IMR-90 (cell line): ENCODE measurements at regions not wholly inside any gene's neighbourhood (a gene's known extent, or its start where the extent isn't known, plus 50 kb on each side); places are given as distances from the start of the nearest gene placed in this dataset.

Source experiments
- ATAC-seq: fragments of 200-7000 bp; cut with Tn5 transposase; 2 replicates; pipeline ENCODE4 v1.9.1; 2020; ENCODE audit warnings: low read depth, mild to moderate bottlenecking, moderate library complexity
- BruUV-seq: library from RNA; stranded (reverse); fragments of 400-500 nt; replicated peaks from 2 replicates; lab custom pipeline; 2021; lab: Mats Ljungman, UMichigan
- CTCF ChIA-PET: fragments of 300-600 bp; formaldehyde crosslinking; extraction: SDS; loops from one replicate; lab custom pipeline; 2021; ENCODE audit warnings: antibody characterized with exemption; lab: Yijun Ruan, JAX
- POLR2A ChIA-PET: fragments of 300-600 bp; sonication (Branson Sonifier 250); formaldehyde crosslinking; loops from one replicate; lab custom pipeline; 2022; ENCODE audit warnings: antibody characterized with exemption; ENCODE audit not compliant: unreplicated experiment; lab: Charles Lee
- DNase-seq: peaks from one replicate; pipeline ENCODE4 v3.0.0; 2013
- H2AFZ ChIP-seq: replicated peaks from 2 replicates; pipeline ENCODE3; 2013; ENCODE audit warnings: low read length, mild to moderate bottlenecking; ENCODE audit not compliant: poor library complexity
- H2AK5ac ChIP-seq: 2 replicates; pipeline ENCODE4 v1.6.1; 2013; ENCODE audit warnings: low read depth, low read length, inconsistent platforms
- H2AK9ac ChIP-seq: replicated peaks from 2 replicates; pipeline ENCODE3; 2013; ENCODE audit warnings: mild to moderate bottlenecking, low read depth, low read length, moderate library complexity; ENCODE audit not compliant: poor library complexity
- H2BK120ac ChIP-seq: 2 replicates; pipeline ENCODE4 v1.6.1; 2013; ENCODE audit warnings: low read depth, low read length, inconsistent platforms
- H2BK15ac ChIP-seq: 3 replicates; pipeline ENCODE4 v1.6.1; 2013; ENCODE audit warnings: low read depth, low read length, inconsistent platforms
- H2BK20ac ChIP-seq: 2 replicates; pipeline ENCODE4 v1.6.1; 2013; ENCODE audit warnings: low read depth, mild to moderate bottlenecking, inconsistent platforms, low read length, moderate library complexity
- H2BK5ac ChIP-seq: 2 replicates; pipeline ENCODE4 v1.6.1; 2013; ENCODE audit warnings: mild to moderate bottlenecking, low read depth, low read length, inconsistent platforms; ENCODE audit not compliant: poor library complexity, severe bottlenecking
- H3K14ac ChIP-seq: replicated peaks from 2 replicates; pipeline ENCODE4 v1.6.1; 2013; ENCODE audit warnings: low read depth, low read length, inconsistent platforms
- H3K18ac ChIP-seq: 2 replicates; pipeline ENCODE4 v1.6.1; 2013; ENCODE audit warnings: low read depth, low read length, control low read depth
- H3K23ac ChIP-seq: 2 replicates; pipeline ENCODE4 v1.6.1; 2013; ENCODE audit warnings: low read depth, low read length, inconsistent platforms
- H3K27ac ChIP-seq: 2 replicates; pipeline ENCODE4 v1.5.1; 2013; ENCODE audit warnings: mild to moderate bottlenecking, control low read depth, low read length; ENCODE audit not compliant: insufficient read depth
- H3K27me3 ChIP-seq: 2 replicates; pipeline ENCODE4 v1.6.1; 2013; ENCODE audit warnings: low read length; ENCODE audit not compliant: control insufficient read depth, insufficient read depth
- H3K36me3 ChIP-seq: 2 replicates; pipeline ENCODE4 v1.6.1; 2013; ENCODE audit warnings: low read length, mixed read lengths; ENCODE audit not compliant: control insufficient read depth, insufficient read depth
- H3K4ac ChIP-seq: 2 replicates; pipeline ENCODE4 v1.6.1; 2013; ENCODE audit warnings: low read depth, low read length, inconsistent platforms
- H3K4me1 ChIP-seq: 2 replicates; pipeline ENCODE4 v1.6.1; 2013; ENCODE audit warnings: low read length, mixed read lengths; ENCODE audit not compliant: control insufficient read depth, insufficient read depth
- H3K4me2 ChIP-seq: 2 replicates; pipeline ENCODE4 v1.6.1; 2013; ENCODE audit warnings: low read depth, mild to moderate bottlenecking, control low read depth, low read length, moderate library complexity
- H3K4me3 ChIP-seq: 2 replicates; pipeline ENCODE4 v1.5.1; 2013; ENCODE audit warnings: low read depth, mild to moderate bottlenecking, control low read depth, low read length, moderate library complexity; ENCODE audit not compliant: insufficient read depth
- H3K56ac ChIP-seq: 2 replicates; pipeline ENCODE4 v1.6.1; 2013; ENCODE audit warnings: low read length, inconsistent platforms; ENCODE audit not compliant: insufficient read depth; ENCODE audit errors: extremely low read depth
- H3K79me1 ChIP-seq, 2 experiments: 2 replicates each; pipeline ENCODE4 v1.6.1; 2013; ENCODE audit warnings: low read length in 2 of 2, inconsistent platforms in 1 of 2, low read depth in 1 of 2
- H3K9ac ChIP-seq: 2 replicates; pipeline ENCODE4 v1.6.1; 2013; ENCODE audit warnings: low read depth, low read length, control low read depth
- H3K9me1 ChIP-seq: 2 replicates; pipeline ENCODE4 v1.6.1; 2013; ENCODE audit warnings: low read length, inconsistent platforms; ENCODE audit not compliant: insufficient read depth
- H3K9me3 ChIP-seq: 2 replicates; pipeline ENCODE4 v1.6.1; 2013; ENCODE audit warnings: low read length; ENCODE audit not compliant: control insufficient read depth, insufficient read depth
- H4K20me1 ChIP-seq: 2 replicates; pipeline ENCODE4 v1.6.1; 2013; ENCODE audit warnings: low read length, inconsistent platforms; ENCODE audit not compliant: insufficient read depth
- H4K5ac ChIP-seq: 2 replicates; pipeline ENCODE4 v1.6.1; 2013; ENCODE audit warnings: mild to moderate bottlenecking, low read depth, low read length, control low read depth
- H4K8ac ChIP-seq, 2 experiments: 2 replicates each; pipeline ENCODE4 v1.6.1; 2013; ENCODE audit warnings: low read depth in 2 of 2, low read length in 2 of 2, control low read depth in 1 of 2, inconsistent platforms in 1 of 2
- H4K91ac ChIP-seq: 2 replicates; pipeline ENCODE4 v1.6.1; 2013; ENCODE audit warnings: low read depth, low read length, inconsistent platforms; ENCODE audit not compliant: insufficient read depth
- BHLHE40 ChIP-seq: fragments of 150-350 bp; IDR thresholded peaks from 2 replicates; pipeline ENCODE4 v1.6.1; 2016; ENCODE audit warnings: mild to moderate bottlenecking, low read depth, low read length
- CEBPB ChIP-seq: IDR thresholded peaks from 2 replicates; pipeline ENCODE4 v1.6.1; 2012; ENCODE audit warnings: low read depth, low read length, improper control_type of control experiment
- CHD1 ChIP-seq: IDR thresholded peaks from 2 replicates; pipeline ENCODE4 v1.6.1; 2012; ENCODE audit warnings: low read depth, low read length, improper control_type of control experiment
- CTCF ChIP-seq: conservative IDR thresholded peaks from 2 replicates; pipeline ENCODE4 v1.5.1; 2012; ENCODE audit warnings: mild to moderate bottlenecking, low read depth, low read length, improper control_type of control experiment
- ELK1 ChIP-seq: fragments of 150-350 bp; IDR thresholded peaks from 2 replicates; pipeline ENCODE4 v1.6.1; 2016; ENCODE audit warnings: low read depth, mild to moderate bottlenecking, low read length, moderate library complexity, borderline replicate concordance
- FOS ChIP-seq: fragments of 150-350 bp; IDR thresholded peaks from 2 replicates; pipeline ENCODE4 v1.6.1; 2016; ENCODE audit warnings: low read depth, low read length
- MAFK ChIP-seq: IDR thresholded peaks from 2 replicates; pipeline ENCODE4 v1.6.1; 2012; ENCODE audit warnings: low read depth, low read length, improper control_type of control experiment
- MAZ ChIP-seq: IDR thresholded peaks from 2 replicates; pipeline ENCODE4 v1.6.1; 2012; ENCODE audit warnings: low read depth, mild to moderate bottlenecking, low read length, improper control_type of control experiment, moderate library complexity, borderline replicate concordance
- MXI1 ChIP-seq: IDR thresholded peaks from 2 replicates; pipeline ENCODE4 v1.6.1; 2012; ENCODE audit warnings: low read depth, mild to moderate bottlenecking, low read length, moderate library complexity, borderline replicate concordance
- NFE2L2 ChIP-seq: fragments of 150-350 bp; IDR thresholded peaks from 2 replicates; pipeline ENCODE4 v1.6.1; 2016; ENCODE audit warnings: low read depth, mild to moderate bottlenecking, low read length
- POLR2A ChIP-seq: IDR thresholded peaks from 2 replicates; pipeline ENCODE4 v1.6.1; 2012; ENCODE audit warnings: mild to moderate bottlenecking, low read depth, low read length
- RAD21 ChIP-seq: IDR thresholded peaks from 2 replicates; pipeline ENCODE4 v1.6.1; 2012; ENCODE audit warnings: low read length, improper control_type of control experiment
- RCOR1 ChIP-seq: IDR thresholded peaks from 2 replicates; pipeline ENCODE4 v1.6.1; 2012; ENCODE audit warnings: mild to moderate bottlenecking, low read length, improper control_type of control experiment; ENCODE audit not compliant: insufficient replicate concordance
- RFX5 ChIP-seq: IDR thresholded peaks from 2 replicates; pipeline ENCODE4 v1.8.0; 2012; ENCODE audit warnings: low read depth, mild to moderate bottlenecking, low read length, moderate library complexity
- SMC3 ChIP-seq: fragments of 150-350 bp; IDR thresholded peaks from 2 replicates; pipeline ENCODE4 v1.6.1; 2016; ENCODE audit warnings: low read depth, mild to moderate bottlenecking, antibody characterized with exemption, low read length, moderate library complexity
- USF2 ChIP-seq: fragments of 150-350 bp; IDR thresholded peaks from 2 replicates; pipeline ENCODE4 v1.6.1; 2017; ENCODE audit warnings: mild to moderate bottlenecking, antibody characterized with exemption, low read length, low read depth
- WGBS, 2 experiments: methylation state at CpG; one replicate each; pipeline versions ENCODE4 v1.1.5 to v1.1.7; 2013; ENCODE audit warnings: missing lambda C conversion rate in 2 of 2; ENCODE audit not compliant: insufficient read length in 1 of 2; ENCODE audit errors: extremely low coverage in 2 of 2; 5-methylcytosine and 5-hydroxymethylcytosine counted together
- dilution Hi-C: fragments of 300-500 bp; cut with HindIII; formaldehyde crosslinking; loops from one replicate; pipeline ENCODE4 v1.14.3; 2018; ENCODE audit warnings: low sequenced_read_pairs; ENCODE audit not compliant: unreplicated experiment
- in situ Hi-C: fragments of 300-500 bp; cut with MboI; formaldehyde crosslinking; loops from 3 replicates; pipeline ENCODE4 v1.14.3; 2019; ENCODE audit warnings: low sequenced_read_pairs, inconsistent platforms, mixed read lengths
- intact Hi-C: fragments of 100-400 bp; cut with micrococcal nuclease; formaldehyde crosslinking; loops from 2 replicates; pipeline ENCODE4 v1.10.0; 2022

- Histone ChIP-seq H2BK15ac (no peak overlapping the region), H4K5ac (no peak overlapping the region), H3K27me3 (no peaks in the 10 kb centered on the region; the same call in none of the 2 replicates), H3K56ac (no peak overlapping the region), H4K8ac (no peak overlapping the region), H2AK9ac (no peak overlapping the region), H3K4me2 (no peak overlapping the region), H4K20me1 (no peaks in the 10 kb centered on the region), H3K9me3 (no peaks in the 10 kb centered on the region), H3K79me1 (no peaks in the 10 kb centered on the region), H3K4me1 (no peaks in the 10 kb centered on the region), H3K36me3 (no peaks in the 10 kb centered on the region), H3K4me3 (no peak overlapping the region), H2AFZ (no peak overlapping the region), H2BK20ac (no peak overlapping the region), H3K9me1 (no peaks in the 10 kb centered on the region), H2AK5ac (no peak overlapping the region), H3K23ac (no peak overlapping the region), H2BK120ac (no peak overlapping the region), H3K14ac (no peak overlapping the region), H2BK5ac (no peak overlapping the region), H3K4ac (no peak overlapping the region), H3K27ac (no peak overlapping the region), H4K91ac (no peak overlapping the region), H3K18ac (no peak overlapping the region), H3K9ac (no peak overlapping the region)
- in situ Hi-C loops = no loop called here
- CTCF ChIA-PET = interaction anchor here (0.6 to 1.0 kb wide), 2 partner anchors 22 to 47 kb away, joined by 3 to 5 read pairs; no protein-coding TSS in a partner anchor
- intact Hi-C loops = no loop called here
- no peak for ATAC-seq
- BruUV-seq = no TSS peak
- WGBS, 2 experiments = no CpG with 5 or more reads among the region's 4 CpGs
- POLR2A ChIA-PET = no interaction called here
- dilution Hi-C loops = no loop called here
- DNase-seq = no peak
- no peak for TF ChIP-seq RCOR1
- no peak for TF ChIP-seq CHD1
- TF ChIP-seq POLR2A = no peak
- no peak for TF ChIP-seq CTCF
- TF ChIP-seq SMC3 = no peak
- no peak for TF ChIP-seq MAFK
- no peak for TF ChIP-seq RAD21
- TF ChIP-seq FOS = no peak
- TF ChIP-seq RFX5 = no peak
- TF ChIP-seq BHLHE40 = no peak
- no peak for TF ChIP-seq NFE2L2
- TF ChIP-seq USF2 = no peak
- TF ChIP-seq CEBPB = no peak
- TF ChIP-seq MAZ = no peak
- no peak for TF ChIP-seq MXI1
- no peak for TF ChIP-seq ELK1
Observed at GRCh38 chr5:157926977-157927376, 68.0 kb upstream of the CLINT1 start.
